ENCODE measurements at regions not wholly inside any gene's neighbourhood (a gene's known extent, or its start where the extent isn't known, plus 50 kb on each side); places are given as distances from the start of the nearest gene placed in this dataset.
"Not testable (repeated sequence)": the region's sequence is repeated elsewhere in the genome, so short reads cannot be mapped to it uniquely, and the experiment has no call there.

DNA sequence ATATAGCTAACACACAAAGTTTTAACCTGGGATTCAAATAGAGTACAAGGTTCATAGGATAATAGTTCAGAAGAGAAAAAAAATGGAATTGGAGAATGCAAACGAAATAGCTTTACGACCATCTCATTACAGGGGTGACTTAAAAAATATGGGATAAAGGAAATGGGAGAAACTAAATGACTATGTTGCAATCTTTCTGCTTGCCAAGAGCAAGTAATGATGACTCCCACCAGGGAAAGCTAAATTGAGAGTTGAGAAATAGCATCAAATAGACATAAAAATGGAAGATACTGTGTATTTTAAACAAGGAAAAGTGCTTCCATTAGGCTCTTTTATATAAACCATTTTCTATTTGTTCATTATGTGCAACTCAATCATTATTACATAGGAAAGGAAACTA is 155.7 kb upstream of the ATXN7L3B start:
- intact Hi-C loops (cut with DNase I): no loop called here
- DNase-seq (ENCODE audit: low spot score): no peak

GRCh38 chr12:74382983-74383382 is 154.7 kb upstream of the ATXN7L3B start:
- intact Hi-C loops (cut with DNase I): no loop called here
- no peak for DNase-seq (ENCODE audit: low spot score)

- DNase-seq (ENCODE audit: low spot score): no peak
- intact Hi-C loops (cut with DNase I): no loop called here
Observed at GRCh38 chr12:74391283-74391682, 146.4 kb upstream of the ATXN7L3B start.

DNA sequence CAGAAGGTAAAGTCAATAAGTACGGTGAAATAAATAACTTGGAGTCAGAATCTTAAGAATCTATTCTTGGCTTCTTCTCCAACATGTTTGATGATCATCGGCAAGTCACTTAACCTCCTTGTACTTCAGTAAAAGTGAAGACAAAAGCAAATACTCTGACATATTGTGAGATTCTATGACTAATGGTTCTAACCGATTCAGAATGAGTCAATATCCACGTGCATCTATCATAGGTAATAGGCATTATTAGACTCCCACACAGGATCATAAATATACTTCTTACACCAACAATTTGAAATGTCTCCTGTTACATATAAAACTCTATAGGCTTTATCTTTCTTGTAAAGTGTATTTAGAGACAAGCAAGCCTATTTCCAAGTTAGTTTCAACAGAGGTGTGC is 144.4 kb upstream of the ATXN7L3B start:
- DNase-seq (ENCODE audit: low spot score): no peak
- intact Hi-C loops (cut with DNase I): no loop called here

- DNase-seq (ENCODE audit: low spot score): no peak
- intact Hi-C loops (cut with DNase I): no loop called here
Observed at GRCh38 chr12:74394647-74395046, 143.0 kb upstream of the ATXN7L3B start.

DNA sequence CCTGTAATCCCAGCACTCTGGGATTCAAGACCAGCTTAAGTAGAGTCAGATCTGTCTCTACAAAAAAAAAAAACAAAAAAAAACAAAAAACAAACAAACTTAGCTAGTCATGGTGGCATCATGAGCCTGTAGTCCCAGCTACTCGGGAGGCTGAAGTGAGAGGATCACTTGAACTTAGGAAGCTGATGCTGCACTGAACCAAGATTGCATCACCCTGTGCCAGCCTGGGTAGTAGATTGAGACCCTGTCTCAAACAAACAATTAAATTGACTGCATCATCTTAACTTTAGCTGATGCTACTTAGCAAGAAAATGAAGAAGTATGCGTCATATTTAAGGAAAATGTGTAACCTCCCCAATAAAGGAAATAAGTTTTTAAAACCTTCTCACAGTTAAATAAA is 136.6 kb upstream of the ATXN7L3B start:
- intact Hi-C loops (cut with DNase I): no loop called here

DNA sequence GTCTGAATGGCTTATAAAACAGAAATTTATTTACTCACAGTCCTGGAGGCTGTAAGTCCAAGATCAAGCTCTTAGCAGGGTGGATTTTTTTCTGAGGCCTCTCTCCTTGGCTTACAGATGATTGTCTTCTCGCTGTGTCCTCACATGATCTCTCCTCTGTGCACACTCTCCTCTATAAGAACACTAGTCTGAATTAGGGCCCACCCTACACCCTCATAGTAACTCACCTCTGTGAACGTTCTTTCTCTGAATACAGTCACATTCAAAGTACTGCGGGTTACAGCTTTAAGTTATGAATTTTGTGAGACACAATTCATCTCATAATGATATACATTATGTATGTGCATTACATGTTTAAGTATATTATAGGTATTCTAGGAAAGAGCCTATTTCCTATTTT is 135.7 kb upstream of the ATXN7L3B start:
- DNase-seq (ENCODE audit: low spot score): no peak
- intact Hi-C loops (cut with DNase I): no loop called here

More for the DNA sequence above, 136.6 kb upstream of the ATXN7L3B start:
- DNase-seq (ENCODE audit: low spot score): no peak

- DNase-seq (ENCODE audit: low spot score); intact Hi-C loops (cut with DNase I): not testable (repeated sequence)
Observed at GRCh38 chr12:74403221-74403470, 134.5 kb upstream of the ATXN7L3B start.

GRCh38 chr12:74408601-74409166 is 129.0 kb upstream of the ATXN7L3B start:
- intact Hi-C loops (cut with DNase I): no loop called here

DNA sequence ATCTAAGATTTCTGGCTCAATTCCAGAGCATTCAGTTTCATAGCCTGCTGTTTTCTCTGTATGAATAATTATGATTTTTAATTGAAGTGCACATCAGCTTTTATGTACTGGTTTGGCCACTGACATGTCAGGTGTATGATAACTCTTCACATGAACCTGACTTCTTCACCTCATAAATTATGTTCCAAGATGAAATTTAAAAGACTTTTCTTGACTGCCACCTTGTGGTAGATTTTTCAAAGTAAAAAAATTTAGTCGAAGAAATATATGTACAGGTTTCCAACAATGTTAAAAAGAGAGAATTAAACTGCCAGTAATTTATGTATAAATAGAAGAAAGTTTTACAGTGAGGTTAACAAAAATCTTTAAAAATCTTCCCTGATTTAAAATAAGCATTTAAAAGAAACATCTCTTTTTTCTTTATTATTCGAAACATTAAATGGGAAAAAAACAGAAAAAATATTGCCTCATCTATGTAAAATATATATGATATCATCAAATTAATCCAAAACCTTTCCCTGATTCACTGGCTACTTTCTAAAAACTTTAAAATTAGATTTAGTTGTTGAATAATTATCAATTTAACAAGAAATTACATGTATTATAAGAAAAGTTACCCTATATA is 124.9 kb upstream of the ATXN7L3B start:
- intact Hi-C loops (cut with DNase I): loop anchor here (10.0 kb wide), 1 partner anchor 388 kb away; no protein-coding TSS in a partner anchor

More at GRCh38 chr12:74408601-74409166, 129.0 kb upstream of the ATXN7L3B start:
- no peak for DNase-seq (ENCODE audit: low spot score)

DNA sequence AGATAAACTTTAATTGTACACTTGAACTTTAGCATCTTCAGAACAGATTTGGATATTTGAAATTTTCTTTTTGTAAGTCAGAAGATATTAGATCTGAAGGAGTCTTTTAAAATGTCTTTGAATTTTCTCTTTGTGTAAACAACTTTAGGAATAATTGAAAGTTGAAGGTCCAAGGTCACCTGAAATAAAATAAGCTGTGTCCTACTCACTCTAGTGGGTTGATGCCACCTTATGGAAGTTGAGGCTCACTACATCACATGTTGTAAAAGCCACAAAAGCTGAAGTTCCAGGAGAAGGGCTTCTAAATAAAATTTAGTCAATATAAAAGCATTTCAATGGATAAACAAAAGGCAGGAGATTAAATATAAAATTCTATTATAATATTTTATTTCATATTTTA is 122.0 kb upstream of the ATXN7L3B start:
- DNase-seq (ENCODE audit: low spot score): no peak
- intact Hi-C loops (cut with DNase I): loop anchor here (10.0 kb wide), 1 partner anchor 391 kb away; no protein-coding TSS in a partner anchor

More for the DNA sequence above, 124.9 kb upstream of the ATXN7L3B start:
- no peak for DNase-seq (ENCODE audit: low spot score)

GRCh38 chr12:74418573-74418972 is 119.1 kb upstream of the ATXN7L3B start:
- intact Hi-C loops (cut with DNase I): loop anchor here (10.0 kb wide), 1 partner anchor 394 kb away; no protein-coding TSS in a partner anchor
- DNase-seq (ENCODE audit: low spot score): no peak

DNA sequence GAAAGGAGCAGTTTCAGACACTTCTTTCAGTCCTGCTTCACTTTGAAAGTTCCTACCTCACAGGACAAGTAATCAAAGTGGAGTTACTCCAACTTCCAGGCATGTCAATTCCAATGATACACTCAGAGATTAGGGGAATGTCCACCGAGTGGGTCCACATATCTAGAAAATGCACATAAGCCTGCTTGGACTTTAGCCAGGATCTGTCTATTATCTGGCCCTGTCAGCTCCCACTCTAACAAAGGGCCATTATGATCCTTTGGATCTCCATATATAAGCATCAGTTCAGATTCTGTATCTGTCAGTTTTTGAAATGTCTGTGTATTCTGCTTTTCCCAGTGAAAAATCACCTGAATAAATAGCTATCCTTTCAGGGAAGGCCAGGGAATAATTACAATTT is 112.9 kb upstream of the ATXN7L3B start:
- no peak for DNase-seq (ENCODE audit: low spot score)
- intact Hi-C loops (cut with DNase I): no loop called here

GRCh38 chr12:74426091-74426490 is 111.5 kb upstream of the ATXN7L3B start:
- DNase-seq (ENCODE audit: low spot score): no peak

DNA sequence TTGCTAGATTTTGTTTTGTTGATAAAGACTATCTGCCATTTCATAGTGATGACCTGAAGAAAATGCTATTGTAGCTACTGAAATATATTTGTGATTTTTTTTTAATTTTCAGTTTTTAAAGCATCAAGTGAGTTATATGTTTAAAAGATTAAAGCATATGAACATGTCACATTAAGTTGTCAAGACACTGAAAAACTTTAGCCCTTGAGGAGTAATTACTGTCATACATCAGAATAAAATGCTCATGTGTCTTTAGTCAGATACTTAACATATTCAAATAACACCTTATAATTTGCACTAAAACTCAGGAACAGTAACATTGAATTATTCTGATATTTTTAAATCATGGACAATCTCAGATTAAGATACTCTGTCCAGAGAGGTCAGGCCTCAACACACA is 108.1 kb upstream of the ATXN7L3B start:
- no peak for DNase-seq (ENCODE audit: low spot score)
- intact Hi-C loops (cut with DNase I): no loop called here

More at GRCh38 chr12:74426091-74426490, 111.5 kb upstream of the ATXN7L3B start:
- intact Hi-C loops (cut with DNase I): no loop called here

DNA sequence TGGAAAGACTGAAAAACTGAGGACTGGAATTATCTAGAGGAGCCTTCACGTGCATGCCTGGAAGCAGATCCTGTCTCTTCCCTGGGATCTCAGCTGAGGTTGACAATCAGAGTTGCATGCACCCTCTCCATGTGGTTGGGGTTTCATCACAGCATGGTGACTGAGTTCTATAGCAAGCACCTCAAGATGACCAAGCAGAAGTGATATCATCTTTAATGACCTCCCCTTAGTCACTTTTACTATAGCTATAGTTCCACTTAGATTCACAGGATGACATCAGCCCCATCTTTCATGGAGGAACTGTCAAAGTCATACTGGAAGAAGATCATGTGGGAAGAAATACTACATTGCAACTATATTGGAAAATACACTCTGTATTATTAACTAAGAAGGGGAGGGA is 105.8 kb upstream of the ATXN7L3B start:
- intact Hi-C loops (cut with DNase I): no loop called here
- DNase-seq (ENCODE audit: low spot score): no peak

GRCh38 chr12:74440469-74440868 is 97.2 kb upstream of the ATXN7L3B start:
- no peak for DNase-seq (ENCODE audit: low spot score)

DNA sequence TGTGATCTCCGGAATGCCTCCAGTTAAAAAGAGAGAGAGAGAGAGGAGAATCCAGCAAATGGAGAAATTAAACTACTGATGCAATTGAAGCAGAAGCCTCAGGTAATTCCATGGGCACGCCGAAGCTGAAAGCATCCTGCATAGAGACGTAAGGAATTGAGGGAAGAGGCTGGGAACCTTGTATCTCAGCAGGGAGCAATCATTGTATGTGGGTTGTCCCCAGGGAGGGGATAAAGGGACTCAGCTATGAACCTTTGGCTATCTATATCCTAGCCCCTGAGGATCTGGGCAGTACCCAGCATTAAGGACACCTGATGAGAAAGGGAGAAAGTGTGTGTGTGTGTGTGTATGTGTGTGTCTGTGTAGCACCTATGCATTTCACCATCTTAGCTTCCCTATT is 95.8 kb upstream of the ATXN7L3B start:
- no peak for DNase-seq (ENCODE audit: low spot score)
- intact Hi-C loops (cut with DNase I): no loop called here

More at GRCh38 chr12:74440469-74440868, 97.2 kb upstream of the ATXN7L3B start:
- intact Hi-C loops (cut with DNase I): no loop called here

GRCh38 chr12:74446466-74446865 is 91.2 kb upstream of the ATXN7L3B start:
- no peak for DNase-seq (ENCODE audit: low spot score)
- intact Hi-C loops (cut with DNase I): no loop called here

DNA sequence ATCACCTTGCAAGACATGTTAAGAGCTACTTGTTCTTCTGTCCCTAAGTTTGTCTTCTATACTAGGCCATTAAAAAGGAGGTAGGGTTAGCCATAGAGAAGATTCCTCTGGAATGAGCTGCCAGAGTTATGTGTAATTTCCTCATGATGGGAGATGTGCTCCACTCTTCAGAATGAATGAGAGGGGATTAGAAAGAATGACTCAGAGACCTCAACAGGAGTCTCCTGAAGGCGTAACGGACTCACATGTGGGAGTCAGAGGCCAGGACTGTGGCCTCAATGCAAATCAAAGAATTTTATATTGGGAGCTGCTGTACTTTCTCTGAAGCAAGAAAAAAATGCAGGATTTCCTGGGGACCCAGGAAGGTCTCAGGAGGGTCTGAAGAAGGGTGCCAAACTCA is 87.8 kb upstream of the ATXN7L3B start:
- no peak for DNase-seq (ENCODE audit: low spot score)
- intact Hi-C loops (cut with DNase I): no loop called here

DNA sequence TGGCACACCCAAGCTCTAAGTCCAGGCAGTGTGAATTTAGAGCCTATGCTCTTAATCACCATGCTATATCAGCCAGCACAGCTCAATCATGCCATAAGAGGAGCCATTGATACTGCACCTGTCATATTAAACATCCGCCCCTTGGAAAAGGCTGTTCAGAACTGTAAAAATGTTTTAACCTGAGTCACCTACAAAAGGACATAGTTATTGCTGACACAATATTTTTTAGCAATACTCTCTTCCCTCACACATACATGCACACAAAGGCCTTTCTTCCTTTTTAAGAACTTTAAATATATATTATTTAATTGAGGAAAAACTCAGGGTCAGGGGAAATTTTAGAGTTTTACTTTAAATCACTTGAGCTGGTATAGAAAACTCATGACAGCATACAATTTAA is 83.5 kb upstream of the ATXN7L3B start:
- intact Hi-C loops (cut with DNase I): no loop called here
- no peak for DNase-seq (ENCODE audit: low spot score)

DNA sequence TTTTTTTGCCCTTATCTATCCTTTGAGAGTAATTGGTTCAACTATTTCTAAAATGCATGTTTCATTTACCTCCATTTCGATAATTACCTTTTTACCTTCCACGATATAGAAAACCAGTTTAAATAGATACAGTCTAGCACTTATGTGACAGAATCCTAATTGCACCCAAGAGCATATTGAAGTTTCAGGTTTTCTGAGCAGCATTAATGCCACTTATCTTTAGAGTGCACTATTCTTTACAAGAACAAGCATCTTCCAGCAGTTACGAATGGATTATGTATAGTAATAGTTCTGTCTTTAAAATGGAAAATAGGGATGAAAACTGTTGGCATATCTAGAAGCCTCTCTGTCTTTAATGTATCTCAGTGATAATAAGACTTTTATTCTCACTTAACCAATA is 82.2 kb upstream of the ATXN7L3B start:
- no peak for DNase-seq (ENCODE audit: low spot score)
- intact Hi-C loops (cut with DNase I): no loop called here

Measured in cardiac septum (tissue), 1 donor.